ENCODE measurements at regions not wholly inside any gene's neighbourhood (a gene's known extent, or its start where the extent isn't known, plus 50 kb on each side); places are given as distances from the start of the nearest gene placed in this dataset.

- no peak for TF ChIP-seq CTCF (IDR thresholded peaks at IDR 0.05)
- no peak for TF ChIP-seq POLR2A (IDR thresholded peaks at IDR 0.05)
Observed at GRCh38 chr9:18063856-18064390, 410.0 kb upstream of the ADAMTSL1 start.

Data from heart left ventricle (tissue), 13 donors.